ENCODE measurements at regions not wholly inside any gene's neighbourhood (a gene's known extent, or its start where the extent isn't known, plus 50 kb on each side); places are given as distances from the start of the nearest gene placed in this dataset.
A peak's percentile ranks its signal among the peaks of the same experiment; 100 is the strongest.
"Not testable (repeated sequence)": the region's sequence is repeated elsewhere in the genome, so short reads cannot be mapped to it uniquely, and the experiment has no call there.

- not testable (repeated sequence) for DNase-seq
Observed at GRCh38 chr21:8194042-8194441, 2327.3 kb upstream of the TPTE start.

DNA sequence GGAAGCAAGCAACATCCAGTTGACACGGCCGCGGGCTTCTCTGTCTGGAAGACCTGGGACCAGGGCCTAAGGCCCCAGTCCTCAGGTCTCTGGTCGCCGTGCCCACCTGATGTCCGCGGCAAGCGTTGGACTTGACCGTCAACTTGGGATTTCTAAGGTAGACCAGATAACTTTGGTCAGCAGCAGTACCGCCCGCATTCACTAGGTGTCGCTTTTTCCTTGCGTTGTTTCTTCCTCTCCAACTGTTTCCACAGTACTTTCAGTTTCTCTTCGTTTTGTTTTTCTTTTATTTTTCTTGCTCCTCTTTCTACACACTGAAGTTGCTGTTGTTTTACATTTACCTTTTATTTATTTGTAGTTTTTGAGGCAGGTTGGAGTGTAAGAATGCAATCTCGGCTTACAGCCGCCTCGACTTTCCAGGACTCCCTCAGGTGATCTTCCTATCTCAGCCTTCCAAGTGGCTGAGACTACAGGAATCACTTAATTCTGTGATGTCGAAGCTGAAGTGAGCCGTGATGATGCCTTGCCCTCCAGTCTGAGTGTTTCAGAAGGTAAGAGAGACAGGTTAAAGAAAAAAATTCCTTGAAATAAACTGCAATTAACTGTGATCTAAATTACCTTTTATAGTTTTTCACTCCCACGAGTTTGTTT, 2323.9 kb upstream of the TPTE start:
- not testable (repeated sequence) for DNase-seq

DNA sequence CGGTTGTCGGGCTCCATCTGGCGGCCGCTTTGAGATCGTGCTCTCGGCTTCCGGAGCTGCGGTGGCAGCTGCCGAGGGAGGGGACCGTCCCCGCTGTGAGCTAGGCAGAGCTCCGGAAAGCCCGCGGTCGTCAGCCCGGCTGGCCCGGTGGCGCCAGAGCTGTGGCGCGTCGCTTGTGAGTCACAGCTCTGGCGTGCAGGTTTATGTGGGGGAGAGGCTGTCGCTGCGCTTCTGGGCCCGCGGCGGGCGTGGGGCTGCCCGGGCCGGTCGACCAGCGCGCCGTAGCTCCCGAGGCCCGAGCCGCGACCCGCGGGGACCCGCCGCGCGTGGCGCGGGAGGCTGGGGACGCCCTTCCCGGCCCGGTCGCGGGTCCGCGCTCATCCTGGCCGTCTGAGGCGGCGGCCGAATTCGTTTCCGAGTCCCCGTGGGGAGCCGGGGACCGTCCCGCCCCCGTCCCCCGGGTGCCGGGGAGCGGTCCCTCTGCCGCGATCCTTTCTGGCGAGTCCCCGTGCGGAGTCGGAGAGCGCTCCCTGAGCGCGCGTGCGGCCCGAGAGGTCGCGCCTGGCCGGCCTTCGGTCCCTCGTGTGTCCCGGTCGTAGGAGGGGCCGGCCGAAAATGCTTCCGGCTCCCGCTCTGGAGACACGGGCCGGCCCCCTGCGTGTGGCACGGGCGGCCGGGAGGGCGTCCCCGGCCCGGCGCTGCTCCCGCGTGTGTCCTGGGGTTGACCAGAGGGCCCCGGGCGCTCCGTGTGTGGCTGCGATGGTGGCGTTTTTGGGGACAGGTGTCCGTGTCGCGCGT, 2316.1 kb upstream of the TPTE start:
- DNase-seq, result not testable (repeated sequence)

DNA sequence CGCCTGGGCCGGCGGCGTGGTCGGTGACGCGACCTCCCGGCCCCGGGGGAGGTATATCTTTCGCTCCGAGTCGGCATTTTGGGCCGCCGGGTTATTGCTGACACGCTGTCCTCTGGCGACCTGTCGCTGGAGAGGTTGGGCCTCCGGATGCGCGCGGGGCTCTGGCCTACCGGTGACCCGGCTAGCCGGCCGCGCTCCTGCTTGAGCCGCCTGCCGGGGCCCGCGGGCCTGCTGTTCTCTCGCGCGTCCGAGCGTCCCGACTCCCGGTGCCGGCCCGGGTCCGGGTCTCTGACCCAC, 2315.5 kb upstream of the TPTE start:
- not testable (repeated sequence) for DNase-seq

DNA sequence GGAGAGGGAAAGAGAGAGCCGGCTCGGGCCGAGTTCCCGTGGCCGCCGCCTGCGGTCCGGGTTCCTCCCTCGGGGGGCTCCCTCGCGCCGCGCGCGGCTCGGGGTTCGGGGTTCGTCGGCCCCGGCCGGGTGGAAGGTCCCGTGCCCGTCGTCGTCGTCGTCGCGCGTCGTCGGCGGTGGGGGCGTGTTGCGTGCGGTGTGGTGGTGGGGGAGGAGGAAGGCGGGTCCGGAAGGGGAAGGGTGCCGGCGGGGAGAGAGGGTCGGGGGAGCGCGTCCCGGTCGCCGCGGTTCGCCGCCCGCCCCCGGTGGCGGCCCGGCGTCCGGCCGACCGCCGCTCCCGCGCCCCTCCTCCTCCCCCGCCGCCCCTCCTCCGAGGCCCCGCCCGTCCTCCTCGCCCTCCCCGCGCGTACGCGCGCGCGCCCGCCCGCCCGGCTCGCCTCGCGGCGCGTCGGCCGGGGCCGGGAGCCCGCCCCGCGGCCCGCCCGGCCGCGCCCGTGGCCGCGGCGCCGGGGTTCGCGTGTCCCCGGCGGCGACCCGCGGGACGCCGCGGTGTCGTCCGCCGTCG, 2308.3 kb upstream of the TPTE start:
- DNase-seq, result not testable (repeated sequence)

DNA sequence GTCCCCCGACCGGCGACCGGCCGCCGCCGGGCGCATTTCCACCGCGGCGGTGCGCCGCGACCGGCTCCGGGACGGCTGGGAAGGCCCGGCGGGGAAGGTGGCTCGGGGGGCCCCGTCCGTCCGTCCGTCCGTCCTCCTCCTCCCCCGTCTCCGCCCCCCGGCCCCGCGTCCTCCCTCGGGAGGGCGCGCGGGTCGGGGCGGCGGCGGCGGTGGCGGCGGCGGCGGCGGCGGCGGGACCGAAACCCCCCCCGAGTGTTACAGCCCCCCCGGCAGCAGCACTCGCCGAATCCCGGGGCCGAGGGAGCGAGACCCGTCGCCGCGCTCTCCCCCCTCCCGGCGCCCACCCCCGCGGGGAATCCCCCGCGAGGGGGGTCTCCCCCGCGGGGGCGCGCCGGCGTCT, 2306.8 kb upstream of the TPTE start:
- not testable (repeated sequence) for DNase-seq

DNA sequence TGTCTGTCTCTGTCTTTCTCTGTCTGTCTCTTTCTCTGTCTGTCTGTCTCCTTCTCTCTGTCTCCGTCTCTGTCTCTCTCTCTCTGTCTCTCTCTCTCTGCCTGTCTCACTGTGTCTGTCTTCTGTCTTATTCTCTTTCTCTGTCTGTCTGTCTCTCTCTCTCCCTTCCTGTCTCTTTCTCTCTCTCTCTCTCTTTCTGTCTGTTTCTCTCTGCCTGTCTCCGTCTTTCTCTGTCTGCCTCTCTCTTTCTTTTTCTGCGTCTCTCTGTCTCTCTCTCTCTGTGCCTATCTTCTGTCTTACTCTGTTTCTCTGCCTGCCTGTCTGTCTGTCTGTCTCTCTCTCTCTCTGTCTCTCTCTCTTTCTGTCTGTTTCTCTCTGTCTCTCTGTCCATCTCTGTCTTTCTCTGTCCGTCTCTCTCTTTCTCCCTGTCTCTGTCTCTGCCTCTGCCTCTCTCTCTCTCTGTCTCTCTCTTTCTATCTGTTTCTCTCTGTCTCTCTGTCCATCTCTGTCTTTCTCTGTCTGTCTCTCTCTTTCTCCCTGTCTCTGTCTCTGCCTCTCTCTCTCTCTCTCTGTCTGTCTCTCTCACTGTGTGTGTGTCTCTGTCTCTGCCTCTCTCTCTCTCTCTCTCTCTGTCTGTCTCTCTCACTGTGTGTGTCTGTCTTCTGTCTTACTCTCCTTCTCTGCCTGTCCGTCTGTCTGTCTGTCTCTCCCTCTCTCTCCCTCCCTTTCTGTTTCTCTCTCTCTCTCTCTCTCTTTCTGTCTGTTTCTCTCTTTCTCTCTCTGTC, 2291.8 kb upstream of the TPTE start:
- DNase-seq, result not testable (repeated sequence)

- not testable (repeated sequence) for DNase-seq
Observed at GRCh38 chr21:8231252-8231651, 2290.1 kb upstream of the TPTE start.

DNA sequence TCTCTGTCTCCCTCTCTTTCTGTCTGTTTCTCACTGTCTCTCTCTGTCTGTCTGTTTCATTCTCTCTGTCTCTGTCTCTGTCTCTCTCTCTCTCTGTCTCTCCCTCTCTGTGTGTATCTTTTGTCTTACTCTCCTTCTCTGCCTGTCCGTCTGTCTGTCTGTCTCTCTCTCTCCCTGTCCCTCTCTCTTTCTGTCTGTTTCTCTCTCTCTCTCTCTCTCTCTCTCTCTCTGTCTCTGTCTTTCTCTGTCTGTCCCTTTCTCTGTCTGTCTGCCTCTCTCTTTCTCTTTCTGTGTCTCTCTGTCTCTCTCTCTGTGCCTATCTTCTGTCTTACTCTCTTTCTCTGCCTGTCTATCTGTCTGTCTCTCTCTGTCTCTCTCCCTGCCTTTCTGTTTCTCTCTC, 2288.4 kb upstream of the TPTE start:
- DNase-seq, result not testable (repeated sequence)

GRCh38 chr21:8234059-8234458, 2287.3 kb upstream of the TPTE start:
- DNase-seq, result not testable (repeated sequence)

DNA sequence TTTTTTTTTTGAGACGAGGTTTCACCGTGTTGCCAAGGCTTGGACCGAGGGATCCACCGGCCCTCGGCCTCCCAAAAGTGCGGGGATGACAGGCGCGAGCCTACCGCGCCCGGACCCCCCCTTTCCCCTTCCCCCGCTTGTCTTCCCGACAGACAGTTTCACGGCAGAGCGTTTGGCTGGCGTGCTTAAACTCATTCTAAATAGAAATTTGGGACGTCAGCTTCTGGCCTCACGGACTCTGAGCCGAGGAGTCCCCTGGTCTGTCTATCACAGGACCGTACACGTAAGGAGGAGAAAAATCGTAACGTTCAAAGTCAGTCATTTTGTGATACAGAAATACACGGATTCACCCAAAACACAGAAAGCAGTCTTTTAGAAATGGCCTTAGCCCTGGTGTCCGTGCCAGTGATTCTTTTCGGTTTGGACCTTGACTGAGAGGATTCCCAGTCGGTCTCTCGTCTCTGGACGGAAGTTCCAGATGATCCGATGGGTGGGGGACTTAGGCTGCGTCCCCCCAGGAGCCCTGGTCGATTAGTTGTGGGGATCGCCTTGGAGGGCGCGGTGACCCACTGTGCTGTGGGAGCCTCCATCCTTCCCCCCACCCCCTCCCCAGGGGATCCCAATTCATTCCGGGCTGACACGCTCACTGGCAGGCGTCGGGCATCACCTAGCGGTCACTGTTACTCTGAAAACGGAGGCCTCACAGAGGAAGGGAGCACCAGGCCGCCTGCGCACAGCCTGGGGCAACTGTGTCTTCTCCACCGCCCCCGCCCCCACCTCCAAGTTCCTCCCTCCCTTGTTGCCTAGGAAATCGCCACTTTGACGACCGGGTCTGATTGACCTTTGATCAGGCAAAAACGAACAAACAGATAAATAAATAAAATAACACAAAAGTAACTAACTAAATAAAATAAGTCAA, 2276.4 kb upstream of the TPTE start:
- not testable (repeated sequence) for DNase-seq

DNA sequence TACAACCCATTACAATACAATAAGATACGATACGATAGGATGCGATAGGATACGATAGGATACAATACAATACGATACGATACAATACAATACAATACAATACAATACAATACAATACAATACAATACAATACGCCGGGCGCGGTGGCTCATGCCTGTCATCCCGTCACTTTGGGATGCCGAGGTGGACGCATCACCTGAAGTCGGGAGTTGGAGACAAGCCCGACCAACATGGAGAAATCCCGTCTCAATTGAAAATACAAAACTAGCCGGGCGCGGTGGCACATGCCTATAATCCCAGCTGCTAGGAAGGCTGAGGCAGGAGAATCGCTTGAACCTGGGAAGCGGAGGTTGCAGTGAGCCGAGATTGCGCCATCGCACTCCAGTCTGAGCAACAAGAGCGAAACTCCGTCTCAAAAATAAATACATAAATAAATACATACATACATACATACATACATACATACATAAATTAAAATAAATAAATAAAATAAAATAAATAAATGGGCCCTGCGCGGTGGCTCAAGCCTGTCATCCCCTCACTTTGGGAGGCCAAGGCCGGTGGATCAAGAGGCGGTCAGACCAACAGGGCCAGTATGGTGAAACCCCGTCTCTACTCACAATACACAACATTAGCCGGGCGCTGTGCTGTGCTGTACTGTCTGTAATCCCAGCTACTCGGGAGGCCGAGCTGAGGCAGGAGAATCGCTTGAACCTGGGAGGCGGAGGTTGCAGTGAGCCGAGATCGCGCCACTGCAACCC, 2275.6 kb upstream of the TPTE start:
- not testable (repeated sequence) for DNase-seq

GRCh38 chr21:8251701-8252100, 2269.7 kb upstream of the TPTE start:
- DNase-seq, result not testable (repeated sequence)

DNA sequence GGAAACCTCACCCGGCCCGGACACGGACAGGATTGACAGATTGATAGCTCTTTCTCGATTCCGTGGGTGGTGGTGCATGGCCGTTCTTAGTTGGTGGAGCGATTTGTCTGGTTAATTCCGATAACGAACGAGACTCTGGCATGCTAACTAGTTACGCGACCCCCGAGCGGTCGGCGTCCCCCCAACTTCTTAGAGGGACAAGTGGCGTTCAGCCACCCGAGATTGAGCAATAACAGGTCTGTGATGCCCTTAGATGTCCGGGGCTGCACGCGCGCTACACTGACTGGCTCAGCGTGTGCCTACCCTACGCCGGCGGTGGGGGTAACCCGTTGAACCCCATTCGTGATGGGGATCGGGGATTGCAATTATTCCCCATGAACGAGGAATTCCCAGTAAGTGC, 2266.3 kb upstream of the TPTE start:
- DNase-seq, result not testable (repeated sequence)

DNA sequence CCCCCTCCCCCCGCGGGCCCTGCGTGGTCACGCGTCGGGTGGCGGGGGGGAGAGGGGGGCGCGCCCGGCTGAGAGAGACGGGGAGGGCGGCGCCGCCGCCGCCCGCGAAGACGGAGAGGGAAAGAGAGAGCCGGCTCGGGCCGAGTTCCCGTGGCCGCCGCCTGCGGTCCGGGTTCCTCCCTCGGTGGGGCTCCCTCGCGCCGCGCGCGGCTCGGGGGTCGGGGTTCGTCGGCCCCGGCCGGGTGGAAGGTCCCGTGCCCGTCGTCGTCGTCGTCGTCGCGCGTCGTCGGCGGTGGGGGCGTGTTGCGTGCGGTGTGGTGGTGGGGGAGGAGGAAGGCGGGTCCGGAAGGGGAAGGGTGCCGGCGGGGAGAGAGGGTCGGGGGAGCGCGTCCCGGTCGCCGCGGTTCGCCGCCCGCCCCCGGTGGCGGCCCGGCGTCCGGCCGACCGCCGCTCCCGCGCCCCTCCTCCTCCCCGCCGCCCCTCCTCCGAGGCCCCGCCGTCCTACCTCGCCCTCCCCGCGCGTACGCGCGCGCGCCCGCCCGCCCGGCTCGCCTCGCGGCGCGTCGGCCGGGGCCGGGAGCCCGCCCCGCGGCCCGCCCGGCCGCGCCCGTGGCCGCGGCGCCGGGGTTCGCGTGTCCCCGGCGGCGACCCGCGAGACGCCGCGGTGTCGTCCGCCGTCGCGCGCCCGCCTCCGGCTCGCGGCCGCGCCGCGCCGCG, 2264.1 kb upstream of the TPTE start:
- peak; percentile 1 for DNase-seq

DNA sequence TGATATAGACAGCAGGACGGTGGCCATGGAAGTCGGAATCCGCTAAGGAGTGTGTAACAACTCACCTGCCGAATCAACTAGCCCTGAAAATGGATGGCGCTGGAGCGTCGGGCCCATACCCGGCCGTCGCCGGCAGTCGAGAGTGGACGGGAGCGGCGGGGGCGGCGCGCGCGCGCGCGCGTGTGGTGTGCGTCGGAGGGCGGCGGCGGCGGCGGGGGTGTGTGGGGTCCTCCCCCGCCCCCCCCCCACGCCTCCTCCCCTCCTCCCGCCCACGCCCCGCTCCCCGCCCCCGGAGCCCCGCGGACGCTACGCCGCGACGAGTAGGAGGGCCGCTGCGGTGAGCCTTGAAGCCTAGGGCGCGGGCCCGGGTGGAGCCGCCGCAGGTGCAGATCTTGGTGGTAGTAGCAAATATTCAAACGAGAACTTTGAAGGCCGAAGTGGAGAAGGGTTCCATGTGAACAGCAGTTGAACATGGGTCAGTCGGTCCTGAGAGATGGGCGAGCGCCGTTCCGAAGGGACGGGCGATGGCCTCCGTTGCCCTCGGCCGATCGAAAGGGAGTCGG, 2261.2 kb upstream of the TPTE start:
- not testable (repeated sequence) for DNase-seq
